HG02678 (cell line): ENCODE measurements at regions not wholly inside any gene's neighbourhood (a gene's known extent, or its start where the extent isn't known, plus 50 kb on each side); places are given as distances from the start of the nearest gene placed in this dataset.
"Not testable (repeated sequence)": the region's sequence is repeated elsewhere in the genome, so short reads cannot be mapped to it uniquely, and the experiment has no call there.

ENCODE experiments used
- ATAC-seq: cut with Tn5 transposase; IDR thresholded peaks from one replicate; pipeline ENCODE4 v1.9.1; 2021; ENCODE audit warnings: mild to moderate bottlenecking, moderate library complexity; ENCODE audit not compliant: unreplicated experiment

DNA sequence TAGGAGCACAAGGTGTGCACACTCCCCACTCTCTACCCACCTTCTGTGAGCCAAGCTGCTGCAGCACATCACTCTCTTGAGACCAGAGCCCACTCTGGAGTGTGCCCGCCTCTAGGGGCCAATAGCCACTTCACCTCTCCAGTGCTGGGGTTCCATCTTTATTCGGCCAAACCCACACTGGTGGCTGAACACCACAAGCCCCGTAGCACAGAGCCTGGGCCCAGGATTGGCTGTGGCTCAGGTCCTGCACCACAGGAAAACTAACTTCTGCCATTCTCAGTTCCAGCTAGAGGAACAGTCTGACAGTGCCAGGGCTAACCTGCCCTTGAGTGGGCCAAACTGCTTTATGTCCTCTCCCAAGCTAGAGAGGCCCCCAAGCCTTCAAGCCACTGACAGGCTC lies 111.0 kb upstream of the TOX3 start:
- ATAC-seq, result no peak

DNA sequence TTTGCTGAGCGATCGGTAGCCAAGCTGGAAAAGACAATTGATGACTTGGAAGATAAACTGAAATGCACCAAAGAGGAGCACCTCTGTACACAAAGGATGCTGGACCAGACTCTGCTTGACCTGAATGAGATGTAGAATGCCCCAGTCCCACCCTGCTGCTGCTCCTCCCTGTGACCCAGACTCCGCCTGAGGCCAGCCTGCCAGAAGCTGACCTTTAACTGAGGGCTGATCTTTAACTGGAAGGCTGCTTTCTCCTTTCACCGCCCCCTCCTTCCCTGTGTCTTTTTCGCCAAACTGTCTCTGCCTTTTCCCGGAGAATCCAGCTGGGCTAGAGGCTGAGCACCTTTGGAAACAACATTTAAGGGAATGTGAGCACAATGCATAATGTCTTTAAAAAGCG lies 109.0 kb upstream of the TOX3 start:
- ATAC-seq, result not testable (repeated sequence)

DNA sequence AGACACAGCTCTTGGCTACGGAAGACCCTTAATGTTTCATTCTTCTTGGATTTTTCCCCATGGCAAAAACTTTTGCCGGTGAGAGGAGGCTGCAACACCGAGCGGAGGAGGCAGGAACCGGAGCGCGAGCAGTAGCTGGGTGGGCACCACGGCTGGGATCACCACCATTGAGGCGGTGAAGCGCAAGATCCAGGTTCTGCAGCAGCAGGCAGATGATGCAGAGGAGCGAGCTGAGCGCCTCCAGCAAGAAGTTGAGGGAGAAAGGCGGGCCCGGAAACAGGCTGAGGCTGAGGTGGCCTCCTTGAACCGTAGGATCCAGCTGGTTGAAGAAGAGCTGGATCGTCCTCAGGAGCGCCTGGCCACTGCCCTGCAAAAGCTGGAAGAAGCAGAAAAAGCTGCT lies 108.2 kb upstream of the TOX3 start:
- not testable (repeated sequence) for ATAC-seq

DNA sequence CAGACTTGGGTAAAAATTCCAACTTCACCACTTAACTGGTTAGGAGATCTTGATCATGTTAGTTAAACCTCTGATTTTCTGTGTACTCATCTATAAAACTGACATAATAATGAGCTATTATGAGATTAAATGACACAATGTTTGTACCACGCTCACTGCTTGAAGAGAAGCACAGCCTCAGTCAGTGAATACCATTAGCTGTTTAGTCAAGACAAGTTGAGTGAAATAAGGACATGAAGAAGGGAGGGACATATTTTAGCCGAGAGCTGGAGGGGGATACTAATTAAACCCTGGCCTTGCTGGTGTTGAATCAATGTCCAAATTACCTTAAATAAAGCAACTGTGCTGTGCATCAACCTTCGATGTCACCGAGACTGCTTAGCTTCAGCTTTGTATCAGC lies 105.1 kb upstream of the TOX3 start:
- ATAC-seq, result no peak

DNA sequence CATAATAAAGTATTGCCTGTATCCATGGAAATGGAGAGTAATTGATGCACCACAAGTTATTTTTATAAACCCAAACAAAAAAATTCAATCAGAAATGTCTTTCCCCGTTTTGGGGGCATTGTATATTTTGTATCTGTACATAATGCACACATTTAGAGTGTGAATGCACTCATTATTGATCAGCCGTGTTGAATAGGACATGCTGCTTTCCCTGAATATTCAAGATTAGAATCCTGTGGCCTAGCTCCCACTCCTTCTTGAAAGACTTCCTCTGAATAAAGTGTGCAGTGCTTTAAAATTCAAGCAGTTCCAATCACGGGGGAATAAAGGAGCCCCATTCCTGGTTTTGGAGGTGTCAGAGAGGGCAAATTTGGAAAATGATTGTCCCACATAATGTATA lies 103.8 kb upstream of the TOX3 start:
- no peak for ATAC-seq

DNA sequence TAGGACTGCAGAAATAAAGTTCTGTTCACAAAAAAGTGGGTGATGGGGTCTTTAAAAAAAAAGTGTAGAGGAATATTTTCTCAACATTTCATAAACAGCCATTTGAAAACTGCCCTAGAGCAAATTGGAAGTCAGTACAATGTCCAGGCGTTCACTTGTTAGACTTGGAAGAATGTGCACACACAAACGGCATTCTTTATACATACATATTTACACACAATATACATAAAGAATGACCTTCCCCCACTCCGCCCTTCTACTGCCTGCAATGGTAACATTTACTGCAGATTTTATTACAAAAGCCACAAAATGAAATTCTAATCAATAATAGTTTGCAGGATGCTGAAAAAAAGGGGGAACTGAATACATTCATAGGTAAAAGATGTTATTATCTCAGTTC lies 103.4 kb upstream of the TOX3 start:
- ATAC-seq, result no peak

DNA sequence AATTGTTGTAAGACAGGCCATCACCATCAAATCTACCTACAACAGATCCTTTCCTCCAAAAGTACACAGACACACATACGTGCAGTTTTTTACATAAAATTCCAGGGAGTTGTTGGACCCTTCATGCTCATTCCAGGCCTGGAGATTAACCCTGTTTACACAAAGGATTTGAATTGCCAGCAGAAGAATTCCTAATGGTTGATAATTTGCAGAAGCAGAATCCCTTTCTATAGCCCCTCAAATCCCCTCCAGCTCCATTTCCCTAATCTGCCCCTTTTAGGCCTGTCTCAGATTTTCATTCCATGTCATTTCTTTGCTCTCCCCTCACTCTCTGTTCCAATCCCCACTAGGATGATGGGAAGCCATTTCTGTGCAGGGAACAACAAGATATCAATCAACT lies 102.9 kb upstream of the TOX3 start:
- ATAC-seq, result no peak

DNA sequence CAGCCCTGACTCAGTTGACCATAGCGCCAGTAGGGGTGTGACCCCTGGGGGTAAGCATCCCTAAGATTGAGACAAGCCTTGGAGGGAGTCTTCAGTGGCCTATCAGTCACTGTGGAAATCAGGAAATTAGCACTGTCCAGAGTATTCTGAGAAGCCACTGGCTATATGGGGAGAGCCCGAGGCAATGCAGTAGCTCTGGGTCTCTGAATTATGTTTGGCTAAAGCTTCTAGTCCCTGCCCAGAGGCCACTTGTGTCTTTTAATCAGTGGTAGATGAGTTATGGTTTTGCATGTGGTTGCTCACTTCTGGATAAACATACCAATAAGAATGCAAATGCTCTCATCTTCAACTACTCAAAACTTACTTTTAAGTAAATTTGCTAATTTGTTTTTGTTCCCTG lies 100.6 kb upstream of the TOX3 start:
- ATAC-seq, result no peak

DNA sequence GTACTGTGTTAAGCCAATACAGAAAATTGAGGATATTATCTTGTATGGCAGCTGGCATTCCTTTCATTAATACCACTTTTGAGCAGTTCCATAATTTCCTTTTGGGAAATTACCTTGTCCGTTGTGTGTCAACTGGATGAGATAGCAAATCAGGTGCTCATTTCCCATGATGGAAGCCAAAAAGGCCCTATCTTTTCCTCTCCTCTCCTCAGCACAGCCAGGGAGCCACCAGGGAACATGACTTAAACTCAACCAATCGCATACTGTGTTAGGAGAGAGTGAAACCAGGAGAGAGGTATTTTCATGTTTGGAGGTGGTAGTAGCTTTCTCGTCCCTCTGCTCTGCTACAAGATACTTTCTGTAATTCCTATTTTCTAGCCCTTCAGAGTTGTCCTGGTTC lies 96.1 kb upstream of the TOX3 start:
- ATAC-seq, result no peak

DNA sequence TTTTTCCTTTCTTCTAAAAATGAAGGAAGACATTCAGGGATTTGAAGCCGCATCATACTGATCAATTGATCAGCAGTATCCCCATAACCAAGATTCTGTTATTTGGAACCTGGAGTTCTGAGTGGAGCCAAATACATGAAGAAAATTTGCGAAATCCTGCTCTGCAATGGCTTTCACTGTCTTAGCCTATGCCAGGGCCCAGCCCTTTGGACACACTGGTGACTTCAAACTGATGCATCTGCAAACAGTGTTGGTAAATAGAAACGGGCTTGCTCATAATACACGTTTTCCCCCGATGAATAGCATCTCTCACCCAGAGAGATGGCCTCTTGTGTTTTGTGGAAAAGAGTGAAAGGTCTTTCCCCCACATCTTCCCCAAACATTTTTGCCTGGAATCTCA lies 87.6 kb upstream of the TOX3 start:
- no peak for ATAC-seq

DNA sequence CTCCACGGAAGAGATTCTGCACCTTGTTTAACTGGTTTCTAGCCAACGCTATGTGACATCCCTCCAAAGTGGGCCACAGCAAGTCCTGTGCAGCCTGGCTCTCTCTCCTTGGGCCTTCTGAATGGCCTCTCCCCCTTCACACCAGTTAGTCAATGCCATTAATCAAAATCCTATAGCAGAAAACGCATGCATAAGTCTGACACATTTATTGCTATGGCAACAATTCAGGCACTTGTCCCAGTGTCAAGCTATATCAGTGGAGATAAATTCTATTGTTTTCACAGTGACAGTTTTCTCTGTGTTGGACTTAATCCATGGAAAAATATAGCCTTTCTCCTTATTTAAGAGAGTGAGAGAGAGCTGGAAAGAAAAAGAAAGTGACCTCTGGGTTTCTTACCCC lies 87.2 kb upstream of the TOX3 start:
- ATAC-seq, result no peak

DNA sequence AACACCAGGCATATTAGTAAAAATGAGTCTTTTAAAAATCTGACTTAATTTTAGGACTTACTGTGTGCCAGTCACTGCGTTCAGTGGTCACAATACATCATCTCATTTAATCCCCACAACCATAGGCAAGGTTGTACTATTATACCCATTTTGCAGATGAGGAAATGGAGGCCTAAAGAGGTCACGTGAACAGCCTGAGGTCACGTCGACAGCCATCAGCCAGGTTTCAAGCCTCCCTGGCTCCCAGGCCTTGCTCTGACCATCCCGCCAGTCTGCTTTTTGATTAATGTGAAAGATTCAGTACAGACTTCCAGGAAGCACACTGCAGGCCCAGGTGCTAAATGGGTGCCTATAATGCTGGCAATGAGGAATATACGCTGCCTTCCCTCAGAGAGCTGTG lies 86.3 kb upstream of the TOX3 start:
- ATAC-seq, result no peak

DNA sequence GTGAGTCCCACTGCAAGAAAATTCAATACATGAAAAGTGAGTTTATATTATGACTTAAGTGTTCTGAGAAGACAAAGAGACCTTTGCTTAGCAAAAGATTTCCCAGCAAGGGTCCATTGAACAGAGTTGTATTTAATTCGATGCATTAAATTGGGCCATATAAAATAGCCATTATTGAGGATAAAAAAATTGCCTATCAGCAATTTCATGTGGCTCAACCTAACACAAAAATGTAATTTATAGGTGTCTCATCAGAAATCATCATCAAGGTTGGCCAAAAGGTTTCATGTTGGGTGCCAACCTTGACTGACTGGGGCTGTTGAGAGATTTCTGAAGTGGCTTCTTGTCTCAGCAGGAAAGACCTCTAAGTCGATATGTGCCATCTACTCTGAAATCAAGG lies 84.8 kb upstream of the TOX3 start:
- no peak for ATAC-seq

DNA sequence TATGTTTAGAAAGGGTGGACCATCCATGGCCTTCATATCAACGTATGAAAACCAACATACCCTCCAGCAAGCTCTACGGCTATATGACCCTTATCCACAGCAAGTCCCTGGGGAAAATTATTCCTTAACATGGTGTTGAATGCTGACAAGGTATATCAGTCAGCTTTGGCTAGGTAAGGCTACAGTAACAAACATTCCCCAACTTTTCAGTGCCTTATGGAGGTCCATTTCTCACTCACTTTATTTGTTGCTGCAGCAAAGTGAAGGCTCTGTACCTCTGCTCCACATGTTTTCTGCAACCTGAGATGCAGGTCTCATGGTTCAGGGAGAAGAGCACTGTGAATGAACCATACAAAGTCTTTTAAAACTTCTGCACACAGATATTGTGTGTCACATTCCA lies 83.8 kb upstream of the TOX3 start:
- no peak for ATAC-seq

DNA sequence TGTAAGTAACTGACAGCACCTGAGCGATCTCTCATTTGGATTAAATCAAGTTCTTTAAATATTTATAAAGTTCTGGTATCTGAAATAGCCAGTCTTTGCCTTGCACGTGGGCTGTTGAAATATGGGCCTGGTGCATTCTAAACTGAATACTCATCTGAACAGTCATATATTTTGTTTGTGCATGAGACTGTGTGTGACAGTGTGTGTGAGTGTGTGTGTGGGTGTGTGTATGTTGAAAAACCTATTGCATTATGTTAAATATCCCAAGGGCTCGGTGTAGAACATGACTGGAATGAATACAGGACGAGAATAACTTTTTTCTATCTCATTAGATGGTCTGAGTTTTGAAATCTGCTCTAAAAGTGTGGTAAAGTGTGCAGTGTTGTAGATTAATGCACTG lies 82.4 kb upstream of the TOX3 start:
- no peak for ATAC-seq

DNA sequence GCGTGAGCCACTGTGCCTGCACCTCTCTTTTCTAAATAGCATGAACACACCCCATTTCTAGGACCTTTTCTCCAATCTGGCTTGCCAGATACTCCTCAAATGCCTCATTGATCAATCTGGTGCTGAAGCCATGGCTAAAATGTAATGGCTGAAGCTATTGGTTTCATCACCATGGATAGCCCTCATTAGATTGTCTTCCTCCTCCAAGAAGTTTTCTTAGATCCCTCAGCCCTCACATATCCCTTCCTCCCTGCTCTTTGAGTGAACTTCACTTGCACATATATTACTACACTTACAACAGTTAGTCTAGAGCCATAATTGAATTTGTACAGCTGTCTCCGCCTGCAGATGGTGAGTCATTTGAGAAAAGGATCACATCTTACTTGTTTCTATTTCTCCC lies 77.9 kb upstream of the TOX3 start:
- ATAC-seq, result no peak

DNA sequence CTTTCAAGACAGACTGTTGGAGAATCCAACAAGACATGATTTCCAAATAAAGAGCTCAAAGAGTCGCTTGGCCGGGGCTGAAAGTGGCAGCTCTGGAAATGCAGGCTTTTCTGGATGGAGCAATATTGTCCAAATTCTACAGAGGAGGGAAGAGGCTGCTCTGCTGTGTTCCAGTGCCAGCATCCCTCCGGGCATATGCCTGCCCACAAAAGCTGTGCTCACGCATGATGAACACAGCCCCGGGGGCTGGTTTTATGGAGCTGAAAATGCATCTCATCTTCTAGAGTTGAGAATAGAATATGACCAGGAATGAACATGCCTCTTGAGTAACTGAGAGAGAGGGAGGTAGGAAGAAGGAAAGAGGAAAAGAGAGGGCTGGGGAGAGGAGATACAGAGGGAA lies 74.7 kb upstream of the TOX3 start:
- no peak for ATAC-seq

DNA sequence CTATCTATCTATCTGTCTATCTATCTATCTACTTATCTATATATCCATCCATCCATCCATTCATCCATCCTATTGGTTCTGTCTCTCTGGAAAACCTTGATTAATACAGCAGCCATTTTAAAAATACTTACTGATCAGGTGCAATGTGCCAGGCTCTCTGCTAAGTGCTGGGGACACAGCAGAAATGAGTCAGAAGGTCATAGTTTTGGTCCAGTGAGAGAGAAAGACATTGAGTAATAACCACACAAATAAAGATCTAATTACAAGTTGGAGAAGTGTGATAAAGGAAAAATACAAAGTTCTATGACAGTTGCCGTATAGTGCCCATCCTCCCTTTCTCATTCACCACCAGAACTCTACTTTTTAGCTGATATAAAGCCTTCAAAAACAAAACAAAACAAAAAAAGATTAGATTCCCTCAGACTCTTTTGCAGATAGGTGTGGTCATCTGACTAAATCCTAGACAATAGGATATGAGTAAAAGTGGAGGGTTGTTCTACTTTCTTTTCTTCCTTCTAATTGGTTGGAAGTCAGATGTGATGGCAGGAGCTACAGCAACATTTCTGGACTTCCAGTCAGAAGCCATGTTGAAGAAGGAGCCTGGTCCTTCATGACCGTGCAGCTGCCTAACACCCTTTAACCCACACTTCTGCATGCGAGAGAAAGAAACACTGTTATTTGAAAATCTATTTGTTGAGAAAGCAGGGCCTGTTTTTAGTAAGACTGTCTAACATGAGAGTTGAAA lies 72.0 kb upstream of the TOX3 start:
- ATAC-seq, result no peak

DNA sequence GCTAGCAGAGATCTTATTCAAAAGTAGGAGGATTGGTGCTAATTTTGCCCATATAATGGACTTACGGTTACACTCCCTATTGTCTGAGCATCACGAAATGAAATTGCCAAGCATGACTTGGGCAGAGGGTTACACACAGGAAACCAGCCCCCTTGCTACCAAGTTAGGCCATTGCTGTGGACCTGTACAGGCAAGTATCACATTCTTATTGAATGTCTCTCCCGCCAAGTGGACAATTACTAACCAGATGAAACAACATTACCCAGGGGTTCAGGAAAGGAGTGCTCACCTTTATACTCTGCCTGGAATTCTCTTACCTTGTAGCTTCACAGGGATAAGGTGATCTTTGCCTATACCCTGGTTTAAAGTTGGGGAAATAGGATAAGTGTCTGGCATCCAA lies 70.6 kb upstream of the TOX3 start:
- ATAC-seq, result no peak

DNA sequence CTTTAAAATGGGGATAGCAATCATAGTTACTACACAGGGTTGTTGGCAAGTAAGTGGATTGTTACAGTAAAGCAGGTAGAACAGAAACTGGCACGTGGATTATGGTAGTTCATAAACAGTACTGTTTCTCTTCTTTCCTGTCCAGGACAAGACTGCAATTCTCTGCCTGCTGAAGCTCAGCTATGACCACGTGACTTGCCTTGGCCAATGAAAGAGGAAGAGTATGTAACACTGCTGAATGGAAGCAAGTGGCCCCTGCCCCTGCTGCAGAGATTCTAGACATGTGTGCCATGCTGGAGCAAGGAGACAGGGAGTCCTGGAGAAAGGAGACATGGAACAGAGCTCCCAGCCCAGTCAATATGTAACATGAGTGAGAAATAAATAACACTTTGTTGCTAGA lies 66.6 kb upstream of the TOX3 start:
- no peak for ATAC-seq

DNA sequence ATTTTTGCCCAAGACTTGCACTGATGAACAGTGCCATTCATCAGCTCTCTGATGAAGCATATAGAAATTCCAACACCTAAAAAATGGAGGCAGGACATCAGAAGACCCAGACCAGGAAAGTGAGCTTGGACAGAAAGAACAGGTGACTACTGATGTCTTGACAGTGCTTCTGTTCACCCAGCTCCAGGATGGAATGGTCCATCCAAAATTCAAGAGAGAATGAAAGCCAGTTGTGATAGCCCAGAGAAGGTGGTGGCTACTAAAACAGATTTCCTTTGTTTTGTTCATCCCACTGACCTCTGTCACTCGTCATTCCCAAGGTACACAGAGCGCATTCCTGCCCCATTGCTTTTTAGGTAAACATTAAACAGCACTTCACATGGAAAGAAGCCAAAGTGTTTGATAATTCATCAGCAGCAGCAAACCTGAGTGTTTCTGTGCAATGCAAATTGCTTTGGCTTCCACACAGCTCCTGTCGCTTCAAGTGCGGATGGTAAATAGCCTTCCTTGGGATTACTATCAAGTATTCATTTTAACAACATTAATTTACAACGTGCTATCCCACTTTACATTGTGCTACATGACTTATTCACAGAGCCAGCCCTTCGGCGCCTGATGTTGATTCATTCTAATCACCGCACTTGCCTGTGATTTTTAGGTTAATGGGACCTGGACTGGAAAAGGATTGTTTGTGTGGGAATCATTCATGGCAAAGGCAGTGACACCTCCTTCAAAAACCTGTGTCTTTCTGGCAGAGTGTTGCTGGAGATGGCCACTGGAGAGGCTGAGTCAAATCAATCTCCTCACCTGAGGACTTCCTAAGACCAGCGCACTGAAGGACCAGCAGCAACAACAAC lies 65.1 kb upstream of the TOX3 start:
- no peak for ATAC-seq

DNA sequence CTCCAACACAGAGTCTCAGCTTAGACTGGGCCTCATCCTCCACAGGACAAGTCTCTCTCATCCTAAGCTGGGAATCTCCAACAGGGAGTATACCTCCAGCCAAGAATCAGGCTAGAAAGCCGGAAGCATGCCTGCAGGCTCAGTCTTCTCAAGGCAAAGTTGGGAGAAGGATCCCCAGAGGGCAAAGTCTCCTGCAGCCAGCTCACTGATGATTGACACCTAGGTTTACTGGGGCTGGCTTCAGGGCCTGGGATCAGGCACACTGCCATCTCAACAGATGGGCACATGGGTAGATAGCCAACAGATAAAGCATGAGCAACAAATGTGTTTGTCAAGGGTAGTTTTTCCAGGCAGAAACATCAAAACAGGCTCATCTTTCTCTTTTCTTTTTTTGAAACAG lies 56.1 kb upstream of the TOX3 start:
- ATAC-seq, result no peak
